OCI-LY3 (cell line): ENCODE measurements at regions not wholly inside any gene's neighbourhood (a gene's known extent, or its start where the extent isn't known, plus 50 kb on each side); places are given as distances from the start of the nearest gene placed in this dataset.

Experiments used
- CTCF ChIP-seq: fragments of 200-600, 300-600 bp; sonication (generic); IDR thresholded peaks from 2 replicates; pipeline ENCODE4 v1.5.1; 2014; ENCODE audit warnings: antibody characterized with exemption, low read length, low read depth
- EZH2phosphoT487 ChIP-seq: fragments of 200-600 bp; shearing (Covaris generic); IDR thresholded peaks from 2 replicates; pipeline ENCODE4 v1.6.1; 2018; ENCODE audit warnings: antibody characterized with exemption, mixed run types, low read depth

DNA sequence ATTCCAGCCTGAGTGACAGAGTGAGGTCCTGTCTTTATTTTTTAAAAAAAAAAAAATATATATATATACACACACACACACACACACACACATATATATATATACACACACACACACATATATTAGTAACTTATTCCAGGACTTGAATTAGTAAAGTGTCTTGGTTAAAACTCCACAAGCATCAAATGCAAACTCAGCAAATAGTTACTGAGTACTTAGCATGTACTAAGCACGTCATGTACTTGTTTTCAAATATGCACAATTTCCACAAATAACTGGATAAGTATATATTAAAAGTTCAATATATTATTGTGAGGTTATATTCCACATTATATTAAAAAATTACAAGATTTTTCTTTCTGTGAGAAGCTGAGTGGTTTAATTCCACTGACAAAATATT is 304.7 kb downstream of the ZEB2 start:
- no peak for TF ChIP-seq CTCF
- no peak for TF ChIP-seq EZH2phosphoT487
